ENCODE measurements at regions not wholly inside any gene's neighbourhood (a gene's known extent, or its start where the extent isn't known, plus 50 kb on each side); places are given as distances from the start of the nearest gene placed in this dataset.

- no peak for ATAC-seq
- Histone ChIP-seq H3K27me3 (no peaks in the 10 kb centered on the region), H3K4me1 (no peaks in the 10 kb centered on the region), H3K27ac (no peak overlapping the region), H3K9me3 (no peaks in the 10 kb centered on the region), H3K36me3 (peaks cover 0 to 11% (median 0%) of the 10 kb centered on the region in 9 donors), H3K4me3 (no peak overlapping the region)
- TF ChIP-seq, protein P1, sequence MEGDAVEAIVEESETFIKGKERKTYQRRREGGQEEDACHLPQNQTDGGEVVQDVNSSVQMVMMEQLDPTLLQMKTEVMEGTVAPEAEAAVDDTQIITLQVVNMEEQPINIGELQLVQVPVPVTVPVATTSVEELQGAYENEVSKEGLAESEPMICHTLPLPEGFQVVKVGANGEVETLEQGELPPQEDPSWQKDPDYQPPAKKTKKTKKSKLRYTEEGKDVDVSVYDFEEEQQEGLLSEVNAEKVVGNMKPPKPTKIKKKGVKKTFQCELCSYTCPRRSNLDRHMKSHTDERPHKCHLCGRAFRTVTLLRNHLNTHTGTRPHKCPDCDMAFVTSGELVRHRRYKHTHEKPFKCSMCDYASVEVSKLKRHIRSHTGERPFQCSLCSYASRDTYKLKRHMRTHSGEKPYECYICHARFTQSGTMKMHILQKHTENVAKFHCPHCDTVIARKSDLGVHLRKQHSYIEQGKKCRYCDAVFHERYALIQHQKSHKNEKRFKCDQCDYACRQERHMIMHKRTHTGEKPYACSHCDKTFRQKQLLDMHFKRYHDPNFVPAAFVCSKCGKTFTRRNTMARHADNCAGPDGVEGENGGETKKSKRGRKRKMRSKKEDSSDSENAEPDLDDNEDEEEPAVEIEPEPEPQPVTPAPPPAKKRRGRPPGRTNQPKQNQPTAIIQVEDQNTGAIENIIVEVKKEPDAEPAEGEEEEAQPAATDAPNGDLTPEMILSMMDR (IDR thresholded peaks at IDR 0.05): no peak
- TF ChIP-seq POLR2A (IDR thresholded peaks at IDR 0.05): no peak
- no peak for DNase-seq
- intact Hi-C loops (cut with DNase I): no loop called here
Observed at GRCh38 chr15:56844892-56845291, 73.6 kb upstream of the TCF12 start.

DNA sequence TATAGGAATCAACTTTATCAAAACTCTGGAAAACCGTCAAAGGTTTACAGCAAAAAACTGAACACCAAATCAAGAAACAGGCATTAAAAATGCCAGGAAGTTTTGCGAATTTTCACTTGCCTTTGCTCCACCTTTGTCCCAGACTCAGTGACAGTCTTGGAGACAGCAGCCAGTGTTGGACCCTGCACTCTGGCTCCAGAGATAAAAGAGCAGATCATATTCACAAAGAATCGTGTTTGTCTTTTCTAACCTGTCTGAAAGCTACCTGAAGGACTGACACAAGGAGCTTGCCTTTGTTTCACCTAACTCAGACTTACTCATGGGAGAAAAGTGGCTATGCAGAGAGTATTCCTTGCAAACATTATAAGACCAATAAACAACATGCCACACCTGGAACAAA is 74.0 kb upstream of the TCF12 start:
- H3K27ac ChIP-seq: no peak overlapping the region
- 86 to 94% (median 92%) methylated on average over 3 of the region's 3 CpGs for WGBS, 4 donors
- intact Hi-C loops (cut with DNase I): no loop called here
- no peak for ATAC-seq
- H3K4me1 ChIP-seq: no peaks in the 10 kb centered on the region
- H3K36me3 ChIP-seq: peaks cover 0 to 8% (median 0%) of the 10 kb centered on the region in 9 donors
- no peak overlapping the region for H3K4me3 ChIP-seq
- DNase-seq: no peak
- H3K27me3 ChIP-seq: no peaks in the 10 kb centered on the region
- TF ChIP-seq, protein P1 (IDR thresholded peaks at IDR 0.05): no peak
- no peak for TF ChIP-seq POLR2A (IDR thresholded peaks at IDR 0.05)
- H3K9me3 ChIP-seq: no peaks in the 10 kb centered on the region

DNA sequence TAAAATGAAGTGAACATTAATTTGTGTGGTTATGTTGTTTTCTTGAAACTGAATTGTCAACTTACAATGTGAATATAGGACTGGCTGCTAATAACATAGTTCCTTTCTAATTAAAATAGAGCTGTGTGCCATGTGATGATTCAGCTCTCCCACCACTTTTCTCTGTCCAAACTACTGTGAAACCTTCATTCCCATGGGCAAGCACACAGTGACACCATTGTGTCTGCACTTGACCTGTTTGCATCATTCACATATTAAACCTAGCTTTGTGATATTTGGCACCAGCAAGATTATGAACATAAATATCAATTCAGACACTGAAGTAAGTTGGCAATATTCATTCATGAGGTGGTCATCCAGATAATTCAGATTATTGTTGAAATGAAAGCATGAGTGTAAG is 78.8 kb upstream of the TCF12 start:
- no peaks in the 10 kb centered on the region for H3K36me3 ChIP-seq
- intact Hi-C loops (cut with DNase I): loop anchor here in 1 of 10 donors (10.0 kb wide), 2 partner anchors 75 to 155 kb away; partner anchors contain the start of gene TCF12
- H3K4me1 ChIP-seq: peaks cover 0 to 13% (median 4%) of the 10 kb centered on the region in 12 donors
- TF ChIP-seq POLR2A (IDR thresholded peaks at IDR 0.05): no peak
- TF ChIP-seq, protein P1 (IDR thresholded peaks at IDR 0.05): no peak
- no peak overlapping the region for H3K27ac ChIP-seq
- H3K27me3 ChIP-seq: no peaks in the 10 kb centered on the region
- ATAC-seq: no peak
- DNase-seq: no peak
- H3K4me3 ChIP-seq: no peak overlapping the region
- no peaks in the 10 kb centered on the region for H3K9me3 ChIP-seq

DNA sequence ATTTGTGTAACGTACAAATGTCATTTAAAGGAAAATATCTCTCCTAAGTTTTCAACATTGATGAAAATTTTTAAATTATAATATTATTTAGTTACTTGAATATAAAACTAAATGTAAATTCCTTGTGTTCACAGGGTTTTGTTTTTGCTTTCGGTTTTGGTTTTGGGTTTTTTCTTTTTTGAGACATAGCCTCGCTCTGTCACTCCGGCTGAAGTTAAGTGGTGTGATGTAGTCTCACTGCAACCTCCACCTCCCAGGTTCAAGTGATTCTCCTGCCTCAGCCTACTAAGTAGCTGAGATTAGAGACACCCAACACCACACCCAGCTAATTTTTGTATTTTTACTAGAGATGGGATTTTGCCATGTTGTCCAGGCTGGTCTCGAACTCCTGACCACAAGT is 79.3 kb upstream of the TCF12 start:
- TF ChIP-seq, protein P1 (IDR thresholded peaks at IDR 0.05): no peak
- no peak for TF ChIP-seq POLR2A (IDR thresholded peaks at IDR 0.05)
- intact Hi-C loops (cut with DNase I): loop anchor here in 1 of 10 donors (10.0 kb wide), 2 partner anchors 76 to 156 kb away; partner anchors contain the start of gene TCF12
- Histone ChIP-seq H3K9me3 (no peaks in the 10 kb centered on the region), H3K36me3 (no peaks in the 10 kb centered on the region), H3K4me1 (peaks cover 0 to 13% (median 4%) of the 10 kb centered on the region in 12 donors), H3K27ac (no peak overlapping the region), H3K27me3 (no peaks in the 10 kb centered on the region), H3K4me3 (no peak overlapping the region)
- DNase-seq (no peak), ATAC-seq (no peak)
- WGBS, 4 donors: 76 to 78% (median 76%) methylated on average over 5 of the region's 5 CpGs
